SK-N-MC (cell line): ENCODE measurements at regions not wholly inside any gene's neighbourhood (a gene's known extent, or its start where the extent isn't known, plus 50 kb on each side); places are given as distances from the start of the nearest gene placed in this dataset.

ENCODE experiments used
- EZH2 ChIP-seq: fragments of 200-600 bp; sonication (generic); IDR thresholded peaks from one replicate; pipeline ENCODE4 v1.6.1; 2017; ENCODE audit warnings: antibody characterized with exemption
- POLR2AphosphoS5 ChIP-seq: IDR thresholded peaks from 2 replicates; pipeline ENCODE4 v1.6.1; 2012; ENCODE audit warnings: mild to moderate bottlenecking, low read depth, low read length, borderline replicate concordance

- TF ChIP-seq EZH2 (no peak), POLR2AphosphoS5 (no peak)
Measured at GRCh38 chr3:24838533-24838932, 343.9 kb upstream of the THRB start.
